CD4-positive, CD25-positive, alpha-beta regulatory T cell (primary cell): ENCODE measurements at regions not wholly inside any gene's neighbourhood (a gene's known extent, or its start where the extent isn't known, plus 50 kb on each side); places are given as distances from the start of the nearest gene placed in this dataset.
A peak's percentile ranks its signal among the peaks of the same experiment; 100 is the strongest.

Experiments
- ATAC-seq, 2 donors: fragments of 150-1000 bp; cut with Tn5 transposase; one replicate each; pipeline ENCODE4 v1.10.0; 2021; ENCODE audit warnings: low read depth in 2 of 2, moderate number of reproducible peaks in 2 of 2, moderate library complexity in 1 of 2
- DNase-seq, 3 donors: peaks; one replicate each; pipeline versions ENCODE4 v3.0.0 to v3.0.0-alpha.2; 2012 to 2022; ENCODE audit warnings: mixed read lengths in 1 of 3
- H3K27ac ChIP-seq: one replicate; pipeline ENCODE4 v1.7.0; 2013; ENCODE audit warnings: mild to moderate bottlenecking, low read length; ENCODE audit not compliant: insufficient read depth, poor library complexity, severe bottlenecking
- H3K27me3 ChIP-seq: one replicate; pipeline ENCODE4 v1.7.0; 2013; ENCODE audit warnings: low read length; ENCODE audit not compliant: control insufficient read depth, insufficient read depth
- H3K36me3 ChIP-seq: one replicate; pipeline ENCODE4 v1.7.0; 2013; ENCODE audit warnings: mild to moderate bottlenecking, low read length, moderate library complexity; ENCODE audit not compliant: control insufficient read depth, insufficient read depth
- H3K4me1 ChIP-seq: 2 replicates; pipeline ENCODE4 v1.7.0; 2013; ENCODE audit warnings: mild to moderate bottlenecking, low read length; ENCODE audit not compliant: insufficient read depth, control insufficient read depth, poor library complexity, severe bottlenecking
- H3K4me3 ChIP-seq: one replicate; pipeline ENCODE4 v1.7.0; 2013; ENCODE audit warnings: low read depth, mild to moderate bottlenecking, low read length, moderate library complexity
- H3K9me3 ChIP-seq, 2 experiments: 1 replicate in 1 of 2; 2 replicates in 1 of 2; pipeline ENCODE4 v1.7.0; 2013; ENCODE audit warnings: low read length in 2 of 2, mild to moderate bottlenecking in 1 of 2, moderate library complexity in 1 of 2; ENCODE audit not compliant: control insufficient read depth in 2 of 2
- H3K27ac Mint-ChIP-seq, 3 donors: one replicate each; pipeline ENCODE4 v1.8.0; 2020 to 2022; ENCODE audit warnings: mild to moderate bottlenecking in 3 of 3, mixed read lengths in 3 of 3, moderate library complexity in 2 of 3
- H3K27me3 Mint-ChIP-seq: one replicate; pipeline ENCODE4 v1.8.0; 2022; ENCODE audit warnings: mild to moderate bottlenecking, mixed read lengths
- H3K36me3 Mint-ChIP-seq: one replicate; pipeline ENCODE4 v1.8.0; 2020; ENCODE audit warnings: mixed read lengths
- H3K4me1 Mint-ChIP-seq, 4 donors: one replicate each; pipeline ENCODE4 v1.8.0; 2020 to 2022; ENCODE audit warnings: mixed read lengths in 4 of 4, mild to moderate bottlenecking in 1 of 4
- H3K4me3 Mint-ChIP-seq, 4 donors: one replicate each; pipeline ENCODE4 v1.8.0; 2020 to 2022; ENCODE audit warnings: mild to moderate bottlenecking in 4 of 4, mixed read lengths in 4 of 4, moderate library complexity in 3 of 4
- H3K9me3 Mint-ChIP-seq, 7 donors: one replicate each; pipeline ENCODE4 v1.8.0; 2020 to 2022; ENCODE audit warnings: mixed read lengths in 7 of 7, mild to moderate bottlenecking in 3 of 7, moderate library complexity in 2 of 7

DNA sequence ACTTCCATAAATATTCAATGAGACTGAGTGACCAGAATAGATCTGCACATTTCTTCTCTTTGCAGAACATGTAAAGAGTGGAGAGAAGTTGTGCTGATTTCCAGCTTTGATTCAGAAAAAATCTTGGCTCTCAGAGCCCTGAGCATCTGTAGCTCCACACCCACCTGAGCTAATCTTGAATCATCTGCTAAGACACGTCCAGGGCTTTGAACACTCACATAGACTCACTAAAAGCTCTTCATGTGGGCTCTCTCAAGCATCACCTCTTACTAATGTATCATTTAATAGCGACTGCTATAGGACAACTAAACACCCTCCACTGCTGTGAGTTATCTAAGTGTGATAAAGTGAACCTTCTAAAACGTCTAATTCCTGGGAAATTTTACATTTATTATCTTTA, 147.7 kb upstream of the GRIA3 start:
- Histone ChIP-seq H3K4me1 (no peaks in the 10 kb centered on the region), H3K4me3 (no peak overlapping the region), H3K36me3 (no peaks in the 10 kb centered on the region), H3K27ac (no peak overlapping the region), H3K27me3 (no peaks in the 10 kb centered on the region), H3K9me3 (no peaks in the 10 kb centered on the region)
- no peaks in the 10 kb centered on the region for H3K36me3 Mint-ChIP-seq
- no peak for DNase-seq
- H3K4me3 Mint-ChIP-seq: no peak overlapping the region
- no peaks in the 10 kb centered on the region for H3K4me1 Mint-ChIP-seq
- H3K9me3 Mint-ChIP-seq: peaks cover 0 to 5% (median 2%) of the 10 kb centered on the region in 7 donors
- H3K27me3 Mint-ChIP-seq: no peaks in the 10 kb centered on the region
- no peak for ATAC-seq
- H3K27ac Mint-ChIP-seq: no peak overlapping the region

DNA sequence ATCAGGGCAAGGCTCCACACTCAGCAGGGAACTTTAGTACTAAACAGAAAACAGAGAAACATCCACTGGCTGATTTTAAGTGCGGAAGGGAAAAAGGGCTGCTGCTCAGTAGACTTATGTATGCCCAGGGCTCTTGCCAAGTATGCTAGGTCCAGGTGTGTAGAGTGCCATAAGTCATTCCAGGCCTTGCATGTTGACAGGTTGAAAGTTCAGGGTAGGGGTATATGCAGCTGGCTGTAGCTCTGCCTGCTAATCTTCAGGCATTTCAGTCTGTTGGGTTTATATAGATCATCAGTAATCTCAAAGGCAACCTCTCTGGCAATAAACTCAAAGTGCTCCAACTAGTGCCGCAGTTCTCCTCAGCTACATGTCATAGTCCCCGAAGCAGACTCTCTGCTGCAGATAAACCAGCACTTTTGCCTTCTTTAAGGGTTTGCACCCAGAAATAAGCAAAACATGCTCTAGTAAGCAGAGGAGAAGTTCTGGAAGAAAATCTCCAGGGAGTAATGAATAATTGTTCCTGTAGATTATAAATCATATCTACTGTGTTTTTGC, 134.9 kb upstream of the GRIA3 start:
- H3K36me3 Mint-ChIP-seq: no peaks in the 10 kb centered on the region
- Histone ChIP-seq H3K27me3 (no peaks in the 10 kb centered on the region), H3K4me1 (no peaks in the 10 kb centered on the region), H3K27ac (no peak overlapping the region), H3K4me3 (no peak overlapping the region), H3K36me3 (no peaks in the 10 kb centered on the region), H3K9me3 (no peaks in the 10 kb centered on the region)
- H3K9me3 Mint-ChIP-seq: peaks cover 0 to 5% (median 0%) of the 10 kb centered on the region in 7 donors
- H3K4me1 Mint-ChIP-seq: no peaks in the 10 kb centered on the region
- DNase-seq (no peak), ATAC-seq (no peak)
- H3K27ac Mint-ChIP-seq: no peak overlapping the region
- no peaks in the 10 kb centered on the region for H3K27me3 Mint-ChIP-seq
- no peak overlapping the region for H3K4me3 Mint-ChIP-seq

DNA sequence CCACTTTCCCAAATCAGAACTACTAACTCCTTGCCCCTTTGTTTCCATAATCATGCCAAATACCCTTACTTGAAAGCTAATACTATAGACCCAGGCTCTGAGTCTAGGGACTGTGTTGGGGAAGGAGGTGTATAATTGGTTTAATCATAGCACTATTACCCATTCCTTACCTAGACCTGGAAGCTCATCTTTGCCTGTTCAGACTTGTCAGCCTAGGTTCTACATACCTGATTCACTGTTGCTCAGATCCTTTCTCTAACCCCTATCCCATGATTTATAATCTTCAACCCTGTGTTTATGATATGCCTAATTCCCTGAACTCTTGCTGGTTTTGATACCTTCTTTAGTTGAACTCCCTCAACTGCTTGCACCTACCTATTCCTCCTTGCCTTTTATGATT, 123.1 kb upstream of the GRIA3 start:
- Mint-ChIP-seq H3K27ac (peak overlapping the region in 1 of 3 donors; percentile 75), H3K4me1 (no peaks in the 10 kb centered on the region), H3K36me3 (no peaks in the 10 kb centered on the region), H3K4me3 (no peak overlapping the region), H3K9me3 (peaks cover 0 to 7% (median 0%) of the 10 kb centered on the region in 7 donors), H3K27me3 (no peaks in the 10 kb centered on the region)
- no peaks in the 10 kb centered on the region for H3K27me3 ChIP-seq
- H3K4me3 ChIP-seq: no peak overlapping the region
- DNase-seq: no peak
- no peaks in the 10 kb centered on the region for H3K36me3 ChIP-seq
- no peak for ATAC-seq
- H3K27ac ChIP-seq: no peak overlapping the region
- H3K9me3 ChIP-seq: no peaks in the 10 kb centered on the region
- no peaks in the 10 kb centered on the region for H3K4me1 ChIP-seq

DNA sequence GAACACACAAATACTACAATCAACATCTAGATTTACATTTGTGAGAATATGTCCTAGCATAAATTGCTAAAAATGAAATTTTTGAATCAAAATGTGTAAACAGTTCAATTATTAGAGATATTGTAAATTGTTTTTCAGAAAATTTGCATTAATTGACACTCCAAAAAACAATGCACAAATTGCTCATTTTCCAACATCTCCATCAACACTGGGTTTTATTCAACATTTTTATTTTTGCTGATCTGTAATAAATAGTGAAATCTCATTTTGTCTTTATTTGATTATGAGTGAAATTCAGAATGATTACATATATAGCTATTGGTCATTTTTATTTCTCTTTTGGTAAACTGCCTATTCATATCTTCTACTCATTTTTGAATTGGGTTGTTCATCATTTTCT, 120.0 kb upstream of the GRIA3 start:
- no peaks in the 10 kb centered on the region for H3K27me3 Mint-ChIP-seq
- Histone ChIP-seq H3K27me3 (no peaks in the 10 kb centered on the region), H3K4me1 (no peaks in the 10 kb centered on the region), H3K9me3 (no peaks in the 10 kb centered on the region), H3K27ac (no peak overlapping the region), H3K4me3 (no peak overlapping the region), H3K36me3 (no peaks in the 10 kb centered on the region)
- H3K9me3 Mint-ChIP-seq: peaks cover 0 to 7% (median 2%) of the 10 kb centered on the region in 7 donors
- no peak overlapping the region for H3K27ac Mint-ChIP-seq
- ATAC-seq: no peak
- no peak overlapping the region for H3K4me3 Mint-ChIP-seq
- DNase-seq: no peak
- H3K4me1 Mint-ChIP-seq: no peaks in the 10 kb centered on the region
- H3K36me3 Mint-ChIP-seq: no peaks in the 10 kb centered on the region

DNA sequence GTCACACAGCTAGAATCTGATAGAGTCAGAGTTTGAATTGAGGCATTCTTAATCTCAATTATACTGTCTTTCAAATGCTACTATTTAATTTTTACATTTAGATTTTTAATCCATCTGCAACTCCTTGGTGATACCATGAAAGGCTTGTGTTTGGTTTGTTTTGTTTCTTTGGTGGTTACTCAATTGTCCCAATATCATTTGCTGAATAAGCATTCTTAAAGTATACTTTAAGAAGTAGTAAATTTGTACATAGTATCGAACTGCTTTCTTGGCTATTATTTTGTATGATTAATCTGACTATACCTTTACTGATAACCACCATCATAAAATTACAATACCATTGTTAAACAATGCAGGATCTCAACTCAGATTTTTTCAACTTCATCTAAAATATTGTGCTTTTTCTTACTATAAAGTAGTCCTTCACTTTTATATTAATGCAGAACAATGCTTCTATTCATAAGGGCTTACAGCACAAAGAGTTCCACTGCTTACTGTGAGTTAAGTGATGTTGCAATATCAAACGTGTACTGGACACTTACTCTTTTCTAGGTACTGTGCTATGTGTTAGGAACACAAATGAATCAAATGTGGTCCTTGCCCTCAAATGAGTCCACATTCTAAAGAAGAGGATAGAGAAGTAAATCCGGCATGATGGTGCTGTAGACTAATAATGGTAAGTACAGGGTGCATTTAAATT, 111.2 kb upstream of the GRIA3 start:
- H3K27ac Mint-ChIP-seq: no peak overlapping the region
- Histone ChIP-seq H3K9me3 (no peaks in the 10 kb centered on the region), H3K4me1 (no peaks in the 10 kb centered on the region), H3K36me3 (no peaks in the 10 kb centered on the region), H3K4me3 (no peak overlapping the region), H3K27me3 (no peaks in the 10 kb centered on the region), H3K27ac (no peak overlapping the region)
- ATAC-seq (no peak), DNase-seq (no peak)
- no peaks in the 10 kb centered on the region for H3K4me1 Mint-ChIP-seq
- H3K9me3 Mint-ChIP-seq: peaks cover 0 to 4% (median 0%) of the 10 kb centered on the region in 7 donors
- no peaks in the 10 kb centered on the region for H3K27me3 Mint-ChIP-seq
- H3K4me3 Mint-ChIP-seq: no peak overlapping the region
- H3K36me3 Mint-ChIP-seq: no peaks in the 10 kb centered on the region

DNA sequence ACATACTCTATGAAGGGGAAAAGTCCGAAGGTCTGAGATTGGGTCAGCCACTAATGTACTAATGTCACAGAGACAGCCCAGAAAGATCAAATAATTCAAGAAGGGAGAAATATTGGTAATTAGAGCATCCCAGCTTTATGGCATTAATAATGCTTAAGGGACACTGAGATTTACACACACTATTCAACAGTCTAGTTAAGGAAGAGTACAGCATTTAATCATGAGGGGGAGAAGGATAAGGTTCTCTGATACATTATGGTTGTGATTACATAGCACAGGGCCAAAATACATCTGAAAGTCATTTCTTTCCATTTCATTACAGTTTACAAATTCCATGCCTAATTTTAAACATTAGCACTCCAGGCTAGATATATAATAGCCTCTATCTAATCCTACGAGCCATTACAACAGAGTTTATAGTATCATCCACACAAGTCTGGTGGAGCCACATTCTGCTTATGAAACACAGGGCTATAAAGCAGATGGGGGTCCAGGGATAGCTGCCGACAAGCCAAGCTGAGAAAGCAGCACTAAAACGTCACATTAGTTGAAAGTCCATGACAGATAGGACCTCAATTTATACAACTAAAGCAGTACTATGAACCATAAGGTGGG, 108.0 kb upstream of the GRIA3 start:
- no peak overlapping the region for H3K27ac Mint-ChIP-seq
- Histone ChIP-seq H3K9me3 (no peaks in the 10 kb centered on the region), H3K36me3 (no peaks in the 10 kb centered on the region), H3K27ac (no peak overlapping the region), H3K4me3 (no peak overlapping the region), H3K27me3 (no peaks in the 10 kb centered on the region), H3K4me1 (no peaks in the 10 kb centered on the region)
- ATAC-seq (no peak), DNase-seq (no peak)
- H3K27me3 Mint-ChIP-seq: no peaks in the 10 kb centered on the region
- H3K4me3 Mint-ChIP-seq: no peak overlapping the region
- no peaks in the 10 kb centered on the region for H3K4me1 Mint-ChIP-seq
- H3K36me3 Mint-ChIP-seq: no peaks in the 10 kb centered on the region
- H3K9me3 Mint-ChIP-seq: peaks cover 0 to 2% (median 0%) of the 10 kb centered on the region in 7 donors

DNA sequence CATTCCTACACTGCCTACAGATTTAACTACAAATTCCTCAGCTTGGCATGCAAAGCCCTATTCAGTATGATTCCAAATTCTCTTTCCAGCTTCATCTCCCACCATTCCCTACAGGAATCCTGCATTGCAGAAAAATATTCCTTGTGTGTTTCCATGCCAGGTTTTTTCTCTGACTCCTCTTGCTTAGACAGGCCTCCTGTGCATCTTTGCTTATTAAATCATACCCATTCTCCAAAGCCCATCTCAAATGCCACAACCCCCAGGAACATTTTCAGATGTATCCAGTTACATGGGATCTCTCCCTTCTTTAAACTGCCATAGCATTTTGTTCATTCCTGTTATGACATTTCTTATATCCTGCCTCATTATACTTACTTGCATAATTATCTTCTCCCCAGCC, 106.4 kb upstream of the GRIA3 start:
- H3K36me3 ChIP-seq: no peaks in the 10 kb centered on the region

DNA sequence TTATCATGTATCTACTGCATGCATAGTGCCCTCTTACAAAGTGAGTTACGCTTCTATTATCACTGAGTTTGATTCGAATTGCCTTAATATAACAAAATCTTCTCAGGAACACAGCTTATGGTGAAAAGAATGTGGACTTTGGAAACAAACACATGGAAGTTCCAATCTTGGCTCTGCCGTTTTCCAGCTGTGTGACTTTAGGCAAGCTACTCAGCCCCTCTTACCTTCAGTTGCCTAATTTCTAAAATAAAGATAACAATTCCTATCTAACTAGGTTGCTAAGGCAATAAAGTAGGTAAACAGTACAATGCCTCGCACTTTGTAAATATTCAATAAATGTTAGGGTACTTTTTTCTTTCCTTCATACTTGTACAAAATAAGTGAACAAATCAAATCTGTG, 104.0 kb upstream of the GRIA3 start:
- no peak for ATAC-seq
- no peaks in the 10 kb centered on the region for H3K9me3 ChIP-seq
- no peaks in the 10 kb centered on the region for H3K27me3 Mint-ChIP-seq
- H3K4me3 Mint-ChIP-seq: no peak overlapping the region
- no peak overlapping the region for H3K27ac ChIP-seq
- H3K27ac Mint-ChIP-seq: no peak overlapping the region
- DNase-seq: no peak
- no peaks in the 10 kb centered on the region for H3K36me3 Mint-ChIP-seq
- no peaks in the 10 kb centered on the region for H3K27me3 ChIP-seq
- no peaks in the 10 kb centered on the region for H3K4me1 Mint-ChIP-seq
- peaks cover 0 to 4% (median 0%) of the 10 kb centered on the region in 7 donors for H3K9me3 Mint-ChIP-seq
- H3K4me3 ChIP-seq: no peak overlapping the region
- H3K4me1 ChIP-seq: no peaks in the 10 kb centered on the region
- no peaks in the 10 kb centered on the region for H3K36me3 ChIP-seq

More for the DNA sequence above, 106.4 kb upstream of the GRIA3 start:
- H3K4me3 ChIP-seq: no peak overlapping the region
- ATAC-seq (no peak), DNase-seq (no peak)
- H3K4me1 Mint-ChIP-seq: no peaks in the 10 kb centered on the region
- no peak overlapping the region for H3K4me3 Mint-ChIP-seq
- no peaks in the 10 kb centered on the region for H3K9me3 Mint-ChIP-seq
- no peaks in the 10 kb centered on the region for H3K36me3 Mint-ChIP-seq
- H3K27me3 Mint-ChIP-seq: no peaks in the 10 kb centered on the region
- H3K27ac ChIP-seq: no peak overlapping the region
- H3K4me1 ChIP-seq: no peaks in the 10 kb centered on the region
- H3K27me3 ChIP-seq: no peaks in the 10 kb centered on the region
- H3K9me3 ChIP-seq: no peaks in the 10 kb centered on the region
- H3K27ac Mint-ChIP-seq: no peak overlapping the region
